Dendritic cell treated with granulocyte-macrophage colony-stimulating factor and Interleukin-4, amounts not matched to agents 40 ng/mL and 50 ng/mL, for 4 days (primary cell): ENCODE measurements at regions not wholly inside any gene's neighbourhood (a gene's known extent, or its start where the extent isn't known, plus 50 kb on each side); places are given as distances from the start of the nearest gene placed in this dataset.
"Not testable (repeated sequence)": the region's sequence is repeated elsewhere in the genome, so short reads cannot be mapped to it uniquely, and the experiment has no call there.

ENCODE experiments used
- H3K27ac Mint-ChIP-seq: one replicate; pipeline ENCODE4 v1.8.0; 2022; ENCODE audit warnings: mild to moderate bottlenecking, mixed read lengths
- H3K27me3 Mint-ChIP-seq: one replicate; pipeline ENCODE4 v1.8.0; 2022; ENCODE audit warnings: mild to moderate bottlenecking, mixed read lengths
- H3K36me3 Mint-ChIP-seq: one replicate; pipeline ENCODE4 v1.8.0; 2022; ENCODE audit warnings: low read depth, mixed read lengths
- H3K4me1 Mint-ChIP-seq: one replicate; pipeline ENCODE4 v1.8.0; 2022; ENCODE audit warnings: low read depth, mixed read lengths
- H3K4me3 Mint-ChIP-seq: one replicate; pipeline ENCODE4 v1.8.0; 2022; ENCODE audit warnings: mild to moderate bottlenecking, moderate library complexity, mixed read lengths
- H3K9me3 Mint-ChIP-seq: one replicate; pipeline ENCODE4 v1.8.0; 2022; ENCODE audit warnings: mixed read lengths
- intact Hi-C: fragments of 100-400 bp; cut with micrococcal nuclease; formaldehyde crosslinking; loops from one replicate; pipeline ENCODE4 v1.15.0; 2022

DNA sequence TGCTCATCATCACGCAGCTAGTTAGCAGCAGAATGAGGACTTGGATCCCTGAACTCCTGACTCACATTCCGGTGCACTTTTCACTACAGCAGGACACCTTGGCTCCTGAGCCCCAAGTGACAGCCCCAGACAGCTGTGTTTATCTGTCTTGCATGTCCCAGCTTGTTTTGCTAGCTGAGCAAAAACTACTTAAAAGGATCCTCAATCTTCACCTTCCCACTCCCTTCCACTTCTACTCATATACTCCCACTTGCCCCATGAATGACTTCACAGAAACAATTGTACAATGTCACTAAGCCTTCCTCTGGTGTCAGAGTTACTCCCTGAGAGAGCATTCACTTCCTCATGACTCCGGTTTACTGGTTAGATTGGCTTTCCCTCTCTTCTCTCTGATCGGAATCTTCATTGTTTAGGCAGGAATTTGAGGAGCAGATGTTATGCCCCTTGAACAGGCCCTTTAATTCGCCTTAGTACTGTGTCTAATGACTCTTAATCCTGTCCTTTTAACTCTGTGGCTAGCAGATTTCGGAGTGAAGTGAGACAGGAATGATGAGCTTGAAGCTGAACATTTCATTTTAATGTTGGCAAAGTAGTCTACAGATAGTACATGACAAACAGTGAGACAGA, 587.2 kb upstream of the CHD1 start:
- H3K27me3 Mint-ChIP-seq, intact Hi-C loops, H3K9me3 Mint-ChIP-seq, H3K36me3 Mint-ChIP-seq, H3K27ac Mint-ChIP-seq, H3K4me3 Mint-ChIP-seq, H3K4me1 Mint-ChIP-seq: not testable (repeated sequence)

DNA sequence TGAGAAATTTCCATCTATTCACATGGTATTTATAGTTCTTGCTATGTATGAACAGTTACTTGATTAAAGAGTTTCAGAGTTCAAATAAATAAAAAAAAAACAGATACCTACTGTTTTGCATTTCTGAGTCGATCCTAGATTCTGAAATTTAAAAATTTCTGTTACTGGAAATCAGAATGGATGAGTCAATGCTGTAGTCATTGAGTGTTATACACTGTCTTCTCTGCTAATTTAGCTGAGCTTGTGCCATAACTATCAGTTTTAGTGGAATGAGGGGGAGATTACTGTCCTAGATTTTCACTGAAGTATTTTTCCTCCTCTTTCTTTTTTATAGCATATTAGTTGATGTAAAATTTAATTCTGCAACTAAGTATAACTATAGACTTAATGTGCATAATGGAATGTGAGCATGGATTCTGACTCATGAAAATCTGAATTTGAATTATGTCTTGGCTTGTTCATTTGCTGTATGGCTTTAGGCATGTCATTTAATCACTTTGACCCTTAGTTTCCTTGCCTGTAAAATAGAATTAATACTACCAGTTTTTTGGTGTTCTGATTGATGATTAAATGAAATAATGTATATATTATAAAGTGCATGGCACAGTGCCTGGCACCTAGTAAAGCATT, 581.5 kb upstream of the CHD1 start:
- H3K4me3 Mint-ChIP-seq, intact Hi-C loops, H3K4me1 Mint-ChIP-seq, H3K27me3 Mint-ChIP-seq, H3K36me3 Mint-ChIP-seq, H3K27ac Mint-ChIP-seq: not testable (repeated sequence)
- peaks cover 29% of the 10 kb centered on the region for H3K9me3 Mint-ChIP-seq

DNA sequence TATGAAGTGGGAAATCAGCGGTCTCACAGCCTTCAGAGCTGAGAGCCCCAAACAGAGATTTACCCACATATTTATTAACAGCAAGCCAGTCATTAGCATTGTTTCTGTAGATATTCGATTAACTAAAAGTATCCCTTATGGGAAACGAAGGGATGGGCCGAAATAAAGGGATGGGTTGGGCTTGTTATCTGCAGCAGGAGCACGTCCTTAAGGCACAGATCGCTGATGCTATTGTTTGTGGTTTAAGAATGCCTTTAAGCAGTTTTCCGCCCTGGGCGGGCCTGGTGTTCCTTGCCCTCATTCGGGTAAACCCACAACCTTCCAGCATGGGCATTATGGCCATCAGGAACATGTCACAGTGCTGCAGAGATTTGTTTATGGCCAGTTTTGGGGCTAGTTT, 580.3 kb upstream of the CHD1 start:
- intact Hi-C loops, H3K27ac Mint-ChIP-seq, H3K27me3 Mint-ChIP-seq, H3K36me3 Mint-ChIP-seq, H3K4me1 Mint-ChIP-seq, H3K4me3 Mint-ChIP-seq: not testable (repeated sequence)
- H3K9me3 Mint-ChIP-seq = peaks cover 29% of the 10 kb centered on the region

DNA sequence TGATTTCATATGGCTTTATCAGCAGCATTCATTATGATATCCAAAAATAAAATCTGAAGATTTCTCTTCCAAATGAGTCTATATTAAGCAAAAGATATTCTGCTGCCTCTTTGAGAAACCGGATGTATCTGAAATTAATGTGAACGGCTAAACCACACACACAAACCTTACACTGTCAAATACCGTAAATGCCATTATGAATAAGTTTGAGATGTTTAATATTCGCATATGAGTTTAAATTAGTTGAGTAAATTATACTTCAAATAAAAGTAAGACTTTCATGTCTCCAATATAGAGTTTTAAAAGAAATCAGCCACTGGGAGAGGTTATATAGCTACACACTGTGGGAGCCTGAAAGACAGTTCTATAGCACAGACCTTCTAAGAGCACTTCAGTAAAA, 566.6 kb upstream of the CHD1 start:
- H3K4me1 Mint-ChIP-seq, intact Hi-C loops, H3K27me3 Mint-ChIP-seq, H3K27ac Mint-ChIP-seq, H3K4me3 Mint-ChIP-seq, H3K9me3 Mint-ChIP-seq, H3K36me3 Mint-ChIP-seq: not testable (repeated sequence)

DNA sequence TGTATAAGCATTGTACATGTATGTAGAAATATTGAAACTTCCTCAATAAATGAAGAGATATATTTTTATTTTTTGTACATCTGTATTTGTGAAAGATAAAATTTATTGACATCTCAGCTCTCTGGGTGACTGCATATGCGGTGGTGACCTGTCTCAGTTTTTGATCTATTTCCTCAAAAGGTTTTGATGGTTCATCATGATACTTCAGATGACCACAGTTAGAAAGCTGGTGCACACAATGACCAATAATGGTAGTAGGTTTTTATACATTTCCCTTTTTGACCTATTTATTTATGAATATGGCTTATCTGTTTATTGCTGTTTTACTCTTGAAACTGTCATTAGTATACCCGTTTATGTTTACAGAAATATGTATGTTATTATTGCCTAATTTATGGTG, 549.6 kb upstream of the CHD1 start:
- H3K4me1 Mint-ChIP-seq, H3K27me3 Mint-ChIP-seq, H3K27ac Mint-ChIP-seq, intact Hi-C loops, H3K9me3 Mint-ChIP-seq, H3K36me3 Mint-ChIP-seq, H3K4me3 Mint-ChIP-seq: not testable (repeated sequence)

DNA sequence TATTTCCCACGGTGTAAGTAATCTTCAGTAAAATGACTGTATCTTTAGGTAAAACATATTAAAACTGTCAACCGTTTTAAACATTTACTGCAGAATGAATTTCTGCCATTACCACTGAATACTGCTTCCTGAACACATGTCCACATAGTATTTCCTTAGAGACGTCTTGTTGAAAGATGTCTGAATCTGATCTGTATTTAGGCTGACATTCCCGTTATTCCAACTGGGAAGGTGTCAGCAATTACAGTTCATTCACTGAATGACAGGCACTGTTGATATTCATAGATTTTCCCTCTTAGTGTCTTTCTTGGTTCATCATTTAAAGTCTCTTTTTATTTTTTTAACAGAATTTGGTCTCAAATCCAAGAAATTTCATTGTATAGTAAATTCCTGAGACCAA, 544.5 kb upstream of the CHD1 start:
- H3K4me1 Mint-ChIP-seq, H3K27ac Mint-ChIP-seq, intact Hi-C loops, H3K4me3 Mint-ChIP-seq, H3K27me3 Mint-ChIP-seq, H3K9me3 Mint-ChIP-seq, H3K36me3 Mint-ChIP-seq: not testable (repeated sequence)

DNA sequence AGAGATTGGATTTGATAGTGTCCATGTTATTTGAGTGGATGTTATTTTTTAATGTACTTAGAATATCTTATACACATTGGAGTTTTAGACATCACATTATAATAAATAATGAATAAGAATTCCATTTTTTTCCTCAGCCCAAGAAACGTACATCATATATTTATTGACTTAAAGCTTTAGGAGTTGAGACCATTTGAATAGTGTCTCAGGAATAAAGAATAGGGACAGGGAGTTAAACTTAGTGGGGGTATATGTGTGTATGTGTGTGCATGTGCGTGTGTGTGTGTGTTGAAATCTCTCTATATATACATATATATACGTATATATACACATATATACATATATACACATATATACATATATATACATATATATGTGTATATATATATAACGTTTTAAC, 542.9 kb upstream of the CHD1 start:
- H3K36me3 Mint-ChIP-seq, H3K4me3 Mint-ChIP-seq, intact Hi-C loops, H3K27me3 Mint-ChIP-seq, H3K4me1 Mint-ChIP-seq, H3K9me3 Mint-ChIP-seq, H3K27ac Mint-ChIP-seq: not testable (repeated sequence)

DNA sequence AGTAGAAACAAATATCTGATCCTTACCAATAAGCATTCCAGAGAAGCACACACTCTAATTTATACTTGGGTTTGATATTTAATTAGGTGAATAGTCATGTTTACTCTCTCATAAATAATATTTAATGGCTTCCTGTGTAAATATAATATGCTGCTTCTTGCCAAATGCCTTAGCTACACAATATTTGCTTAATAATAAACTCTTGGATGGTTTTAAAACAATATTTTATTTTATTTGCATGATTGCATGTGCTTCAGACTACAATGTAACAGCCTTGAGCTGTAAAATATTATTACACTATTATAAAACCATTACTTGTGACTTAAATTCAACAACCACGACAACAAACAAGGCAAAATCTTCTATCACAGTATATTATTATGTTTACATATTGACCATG, 542.4 kb upstream of the CHD1 start:
- H3K36me3 Mint-ChIP-seq, H3K27ac Mint-ChIP-seq, intact Hi-C loops, H3K4me1 Mint-ChIP-seq, H3K4me3 Mint-ChIP-seq, H3K9me3 Mint-ChIP-seq, H3K27me3 Mint-ChIP-seq: not testable (repeated sequence)

DNA sequence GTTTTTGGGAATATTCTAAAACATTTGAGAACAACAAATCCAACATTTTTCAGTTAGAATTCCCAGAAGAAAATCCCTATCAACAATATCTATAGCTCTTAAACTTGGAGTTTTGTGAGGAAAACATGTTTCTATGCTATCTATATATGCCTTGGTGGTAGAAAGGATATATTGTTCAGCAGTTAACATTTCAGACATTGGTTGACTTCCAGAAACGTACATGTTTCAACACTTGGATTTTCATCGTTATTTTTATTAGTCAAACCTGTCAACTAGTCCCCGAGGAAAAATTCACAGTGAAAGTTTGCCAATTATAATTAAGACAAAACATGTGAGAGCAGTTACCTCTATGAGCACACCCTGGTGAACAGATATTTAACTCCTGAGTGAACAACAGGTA, 541.8 kb upstream of the CHD1 start:
- H3K27ac Mint-ChIP-seq, H3K36me3 Mint-ChIP-seq, H3K9me3 Mint-ChIP-seq, intact Hi-C loops, H3K27me3 Mint-ChIP-seq, H3K4me3 Mint-ChIP-seq, H3K4me1 Mint-ChIP-seq: not testable (repeated sequence)

DNA sequence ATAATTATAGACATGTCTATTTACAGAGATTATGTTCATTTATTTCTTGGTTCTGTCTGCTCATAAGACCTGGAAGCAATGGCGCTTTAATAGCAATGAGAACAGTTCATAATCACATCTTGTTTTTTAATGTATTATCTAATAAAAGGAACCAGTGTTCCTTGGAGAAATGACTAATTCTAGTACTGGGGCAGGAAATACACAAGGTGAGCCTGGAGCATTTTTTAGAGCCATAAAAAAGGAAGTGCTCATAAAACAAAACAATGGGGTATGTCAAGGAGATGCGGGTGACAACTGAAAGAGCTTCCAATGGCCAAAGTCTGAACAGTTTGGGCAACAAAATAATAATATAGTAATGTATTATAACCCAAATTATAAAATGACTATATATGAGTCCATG, 531.9 kb upstream of the CHD1 start:
- Mint-ChIP-seq H3K27me3 (no peaks in the 10 kb centered on the region), H3K4me3 (no peak overlapping the region), H3K27ac (no peak overlapping the region), H3K4me1 (no peaks in the 10 kb centered on the region), H3K9me3 (no peaks in the 10 kb centered on the region), H3K36me3 (no peaks in the 10 kb centered on the region)
- intact Hi-C loops = no loop called here

DNA sequence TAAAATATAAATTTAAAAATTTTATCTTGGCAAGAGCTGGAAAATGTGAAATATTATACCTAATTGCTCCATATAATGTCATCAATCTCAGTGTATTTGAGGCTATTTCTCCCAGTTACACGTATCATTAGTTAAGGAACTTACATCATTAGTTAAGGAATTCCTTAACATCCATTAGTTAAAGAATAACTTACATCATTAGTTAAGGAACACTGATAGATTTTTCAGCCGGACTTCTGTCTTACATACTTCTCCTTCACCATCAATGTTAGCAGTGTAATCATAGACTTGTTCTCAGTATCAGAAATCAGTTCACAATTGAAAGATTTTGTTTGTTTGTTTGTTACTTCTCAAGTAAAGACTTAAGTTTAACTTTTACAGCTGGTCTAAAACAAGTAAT, 524.4 kb upstream of the CHD1 start:
- Mint-ChIP-seq H3K27me3 (no peaks in the 10 kb centered on the region), H3K27ac (no peak overlapping the region), H3K4me3 (no peak overlapping the region), H3K4me1 (no peaks in the 10 kb centered on the region), H3K9me3 (no peaks in the 10 kb centered on the region), H3K36me3 (no peaks in the 10 kb centered on the region)
- intact Hi-C loops = no loop called here

DNA sequence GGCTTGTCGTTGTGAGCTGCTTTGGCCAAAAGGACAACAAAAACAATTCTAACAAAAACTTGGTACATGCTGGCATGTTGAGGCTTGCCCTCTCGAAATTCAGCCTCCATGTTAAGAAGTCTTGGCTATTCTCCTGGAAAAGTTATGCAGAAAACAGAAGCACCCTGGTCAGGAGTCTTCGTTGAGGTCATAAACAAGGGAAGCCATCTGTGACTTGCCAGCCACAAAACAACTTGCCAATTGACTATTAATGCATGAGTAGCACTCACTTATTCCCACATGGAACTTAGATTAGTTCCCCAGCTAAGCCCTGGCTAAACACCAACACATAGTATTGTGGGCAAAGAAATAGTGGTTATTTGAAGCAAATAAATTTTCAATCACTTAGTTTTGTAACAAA, 521.0 kb upstream of the CHD1 start:
- Mint-ChIP-seq H3K4me3 (no peak overlapping the region), H3K27ac (no peak overlapping the region), H3K36me3 (no peaks in the 10 kb centered on the region), H3K9me3 (no peaks in the 10 kb centered on the region), H3K27me3 (no peaks in the 10 kb centered on the region), H3K4me1 (no peaks in the 10 kb centered on the region)
- intact Hi-C loops = no loop called here

DNA sequence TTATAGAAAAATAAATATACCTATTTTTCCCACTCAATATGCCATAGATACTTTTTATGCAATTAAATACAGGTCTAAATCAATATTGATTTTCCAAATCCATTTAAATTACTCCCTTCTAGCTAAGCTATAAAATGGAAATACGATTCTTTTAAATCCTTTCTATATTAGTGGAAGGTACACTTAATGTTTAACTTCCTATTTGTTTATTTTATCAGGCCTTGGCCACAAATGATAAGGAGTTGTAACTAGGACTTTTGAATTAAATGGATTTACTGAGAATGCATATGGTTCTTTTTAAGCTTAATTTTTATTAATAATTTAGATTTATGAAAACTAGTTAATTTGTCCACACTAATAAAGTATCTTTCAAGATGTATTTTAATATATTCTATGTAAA, 517.0 kb upstream of the CHD1 start:
- intact Hi-C loops = no loop called here
- no peak overlapping the region for H3K4me3 Mint-ChIP-seq
- H3K36me3 Mint-ChIP-seq = no peaks in the 10 kb centered on the region
- no peaks in the 10 kb centered on the region for H3K27me3 Mint-ChIP-seq
- H3K27ac Mint-ChIP-seq = no peak overlapping the region
- no peaks in the 10 kb centered on the region for H3K4me1 Mint-ChIP-seq
- H3K9me3 Mint-ChIP-seq = no peaks in the 10 kb centered on the region

DNA sequence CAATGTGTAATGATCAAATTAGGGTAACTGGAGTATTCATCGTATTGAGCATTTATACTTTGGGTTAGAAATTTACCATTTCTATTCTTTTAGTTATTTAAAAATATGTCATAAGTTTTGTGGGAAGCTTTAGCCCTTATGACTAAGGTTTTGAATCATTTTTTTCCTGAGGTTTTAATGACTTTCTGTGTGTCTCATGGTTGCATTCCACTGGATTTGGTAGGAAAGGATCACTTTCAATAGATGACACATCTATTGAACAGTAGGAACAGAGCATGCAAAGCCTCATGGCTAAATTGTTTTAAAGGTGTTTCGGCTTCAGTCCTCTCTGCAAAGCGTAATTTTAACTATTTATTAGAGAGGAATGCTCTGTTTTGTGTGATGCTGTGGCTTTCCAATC, 512.4 kb upstream of the CHD1 start:
- intact Hi-C loops = no loop called here
- Mint-ChIP-seq H3K27ac (no peak overlapping the region), H3K4me1 (no peaks in the 10 kb centered on the region)

DNA sequence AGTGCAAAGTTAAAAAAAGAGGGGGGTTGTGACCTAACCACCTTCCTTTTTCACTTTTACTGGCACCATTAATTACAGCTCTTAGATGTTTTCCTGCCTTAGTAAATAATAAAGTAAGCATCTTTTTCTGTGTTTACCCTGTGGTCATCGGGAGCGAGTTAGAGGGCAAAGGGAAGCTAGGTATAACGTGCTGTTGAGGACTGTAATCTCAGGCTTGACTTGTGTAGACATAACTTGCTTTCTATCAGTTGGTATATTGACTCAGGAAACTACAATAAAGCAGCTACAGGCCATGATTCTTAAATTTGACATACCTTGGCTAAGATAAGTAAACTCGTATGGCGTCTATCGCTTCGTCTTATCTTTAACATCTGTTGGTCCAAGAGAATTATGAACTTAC, 509.8 kb upstream of the CHD1 start:
- intact Hi-C loops = no loop called here
- no peaks in the 10 kb centered on the region for H3K27me3 Mint-ChIP-seq
- H3K4me3 Mint-ChIP-seq = no peak overlapping the region
- no peaks in the 10 kb centered on the region for H3K9me3 Mint-ChIP-seq
- no peaks in the 10 kb centered on the region for H3K4me1 Mint-ChIP-seq
- H3K27ac Mint-ChIP-seq = no peak overlapping the region
- no peaks in the 10 kb centered on the region for H3K36me3 Mint-ChIP-seq

More for the DNA sequence above, 512.4 kb upstream of the CHD1 start:
- Mint-ChIP-seq H3K27me3 (no peaks in the 10 kb centered on the region), H3K4me3 (no peak overlapping the region), H3K9me3 (no peaks in the 10 kb centered on the region), H3K36me3 (no peaks in the 10 kb centered on the region)
